WTC11 (cell line): ENCODE measurements at regions not wholly inside any gene's neighbourhood (a gene's known extent, or its start where the extent isn't known, plus 50 kb on each side); places are given as distances from the start of the nearest gene placed in this dataset.

ENCODE experiments used
- ATAC-seq: fragments of 200-7000 bp; cut with Tn5 transposase; 2 replicates; pipeline ENCODE4 v1.10.0; 2021; ENCODE audit warnings: mild to moderate bottlenecking, moderate library complexity
- CTCF ChIA-PET: fragments of 300-600 bp; sonication (Branson Sonifier 250); formaldehyde crosslinking; loops from one replicate; lab custom pipeline; 2021; ENCODE audit warnings: antibody characterized with exemption; lab: Charles Lee
- POLR2A ChIA-PET: fragments of 350-600 bp; sonication (Branson Sonifier 250); formaldehyde crosslinking; loops from one replicate; lab custom pipeline; 2021; ENCODE audit warnings: antibody characterized with exemption; lab: Charles Lee
- DNase-seq: peaks from one replicate; pipeline ENCODE4 v3.0.0; 2021; ENCODE audit warnings: low spot score
- H3K27ac Mint-ChIP-seq: 2 replicates; pipeline ENCODE4 v1.8.0; 2021; ENCODE audit warnings: mixed read lengths
- H3K27me3 Mint-ChIP-seq: 2 replicates; pipeline ENCODE4 v1.8.0; 2021; ENCODE audit warnings: low read depth, mild to moderate bottlenecking, moderate library complexity, mixed read lengths
- H3K36me3 Mint-ChIP-seq: 2 replicates; pipeline ENCODE4 v1.8.0; 2021; ENCODE audit warnings: mixed read lengths
- H3K4me1 Mint-ChIP-seq: 2 replicates; pipeline ENCODE4 v1.8.0; 2022; ENCODE audit warnings: mixed read lengths
- H3K4me3 Mint-ChIP-seq: 2 replicates; pipeline ENCODE4 v1.8.0; 2021; ENCODE audit warnings: mild to moderate bottlenecking, moderate library complexity, mixed read lengths
- H3K9me3 Mint-ChIP-seq: 2 replicates; pipeline ENCODE4 v1.8.0; 2021; ENCODE audit warnings: mixed read lengths
- ATF1 ChIP-seq: sonication (generic); formaldehyde crosslinking; IDR thresholded peaks from 2 replicates; pipeline ENCODE4 v1.8.1; 2023; ENCODE audit warnings: mild to moderate bottlenecking, moderate library complexity, missing genetic modification reagents
- CREB1 ChIP-seq: sonication (generic); formaldehyde crosslinking; IDR thresholded peaks from 2 replicates; pipeline ENCODE4 v1.8.0; 2023; ENCODE audit warnings: mild to moderate bottlenecking, missing genetic modification reagents
- EMX1 ChIP-seq: fragments of 250-450 bp; sonication (Bioruptor Pico); IDR thresholded peaks from 2 replicates; pipeline ENCODE4 v1.8.0; 2021; ENCODE audit warnings: mild to moderate bottlenecking
- ESRRA ChIP-seq: sonication (generic); formaldehyde crosslinking; IDR thresholded peaks from 2 replicates; pipeline ENCODE4 v1.8.1; 2022; ENCODE audit warnings: mild to moderate bottlenecking, missing genetic modification reagents, borderline replicate concordance
- ETV6 ChIP-seq: sonication (generic); formaldehyde crosslinking; IDR thresholded peaks from 2 replicates; pipeline ENCODE4 v1.8.1; 2022; ENCODE audit warnings: mild to moderate bottlenecking, missing genetic modification reagents
- FOXK1 ChIP-seq: sonication (generic); formaldehyde crosslinking; IDR thresholded peaks from 2 replicates; pipeline ENCODE4 v1.8.0; 2022; ENCODE audit warnings: mild to moderate bottlenecking, moderate library complexity, missing genetic modification reagents
- IRF2 ChIP-seq: sonication (generic); formaldehyde crosslinking; IDR thresholded peaks from 2 replicates; pipeline ENCODE4 v1.8.0; 2022; ENCODE audit warnings: low read depth, missing genetic modification reagents, borderline replicate concordance
- KAT7 ChIP-seq: sonication (generic); formaldehyde crosslinking; IDR thresholded peaks from 2 replicates; pipeline ENCODE4 v1.8.1; 2023; ENCODE audit warnings: missing genetic modification reagents, mild to moderate bottlenecking, borderline replicate concordance
- MXD4 ChIP-seq: fragments of 250-450 bp; sonication (Bioruptor Pico); IDR thresholded peaks from 2 replicates; pipeline ENCODE4 v1.8.0; 2021; ENCODE audit warnings: mild to moderate bottlenecking, moderate library complexity, borderline replicate concordance
- MYBL2 ChIP-seq: sonication (generic); formaldehyde crosslinking; IDR thresholded peaks from 2 replicates; pipeline ENCODE4 v1.8.1; 2023; ENCODE audit warnings: mild to moderate bottlenecking, moderate library complexity, missing genetic modification reagents
- NR1H2 ChIP-seq: sonication (generic); formaldehyde crosslinking; IDR thresholded peaks from 2 replicates; pipeline ENCODE4 v1.9.0; 2021; ENCODE audit warnings: mild to moderate bottlenecking, moderate library complexity, missing genetic modification reagents
- NR2C2 ChIP-seq: sonication (generic); formaldehyde crosslinking; IDR thresholded peaks from 2 replicates; pipeline ENCODE4 v1.8.0; 2022; ENCODE audit warnings: mild to moderate bottlenecking, missing genetic modification reagents
- OVOL2 ChIP-seq: fragments of 250-450 bp; sonication (Bioruptor Pico); IDR thresholded peaks from 2 replicates; pipeline ENCODE4 v1.9.0; 2021; ENCODE audit warnings: mild to moderate bottlenecking, borderline replicate concordance
- RORB ChIP-seq: fragments of 250-450 bp; sonication (Bioruptor Pico); IDR thresholded peaks from 2 replicates; pipeline ENCODE4 v1.9.0; 2021; ENCODE audit warnings: mild to moderate bottlenecking
- SMAD3 ChIP-seq: sonication (generic); formaldehyde crosslinking; IDR thresholded peaks from 2 replicates; pipeline ENCODE4 v1.8.0; 2022; ENCODE audit warnings: missing genetic modification reagents, mild to moderate bottlenecking, borderline replicate concordance
- SMAD4 ChIP-seq: sonication (generic); formaldehyde crosslinking; IDR thresholded peaks from 2 replicates; pipeline ENCODE4 v1.8.0; 2022; ENCODE audit warnings: mild to moderate bottlenecking, missing genetic modification reagents
- TEAD4 ChIP-seq: sonication (generic); formaldehyde crosslinking; IDR thresholded peaks from 2 replicates; pipeline ENCODE4 v1.8.0; 2022; ENCODE audit warnings: mild to moderate bottlenecking, missing genetic modification reagents
- ZNF121 ChIP-seq: sonication (generic); formaldehyde crosslinking; IDR thresholded peaks from 2 replicates; pipeline ENCODE4 v1.8.0; 2023; ENCODE audit warnings: missing genetic modification reagents
- ZNF138 ChIP-seq: sonication (generic); formaldehyde crosslinking; conservative IDR thresholded peaks from 2 replicates; pipeline ENCODE4 v1.8.1; 2022; ENCODE audit warnings: mild to moderate bottlenecking, moderate library complexity, missing genetic modification reagents
- ZNF281 ChIP-seq: sonication (generic); formaldehyde crosslinking; IDR thresholded peaks from 2 replicates; pipeline ENCODE4 v1.8.0; 2023; ENCODE audit warnings: mild to moderate bottlenecking, missing genetic modification reagents
- ZNF512 ChIP-seq: sonication (generic); formaldehyde crosslinking; IDR thresholded peaks from 2 replicates; pipeline ENCODE4 v1.8.1; 2022; ENCODE audit warnings: missing genetic modification reagents, borderline replicate concordance
- TF ChIP-seq, protein P1 (sequence below): sonication (generic); formaldehyde crosslinking; IDR thresholded peaks from 2 replicates; pipeline ENCODE4 v1.8.0; 2022; ENCODE audit warnings: mild to moderate bottlenecking, missing genetic modification reagents
- TF ChIP-seq, protein P2 (sequence below): sonication (generic); formaldehyde crosslinking; IDR thresholded peaks from 2 replicates; pipeline ENCODE4 v1.8.1; 2023; ENCODE audit warnings: mild to moderate bottlenecking, moderate library complexity, missing genetic modification reagents
- TF ChIP-seq, protein P3 (sequence below): fragments of 250-450 bp; sonication (Bioruptor Pico); IDR thresholded peaks from 2 replicates; pipeline ENCODE4 v1.9.0; 2021; ENCODE audit warnings: moderate library complexity, mild to moderate bottlenecking, inconsistent platforms, borderline replicate concordance
- TF ChIP-seq, protein P4 (sequence below): fragments of 250-450 bp; sonication (Bioruptor Pico); IDR thresholded peaks from 2 replicates; pipeline ENCODE4 v1.9.0; 2021; ENCODE audit warnings: mild to moderate bottlenecking
- TF ChIP-seq, protein P5 (sequence below): sonication (generic); formaldehyde crosslinking; conservative IDR thresholded peaks from 2 replicates; pipeline ENCODE4 v1.8.1; 2023; ENCODE audit warnings: mild to moderate bottlenecking, low read depth, missing genetic modification reagents, moderate library complexity

DNA sequence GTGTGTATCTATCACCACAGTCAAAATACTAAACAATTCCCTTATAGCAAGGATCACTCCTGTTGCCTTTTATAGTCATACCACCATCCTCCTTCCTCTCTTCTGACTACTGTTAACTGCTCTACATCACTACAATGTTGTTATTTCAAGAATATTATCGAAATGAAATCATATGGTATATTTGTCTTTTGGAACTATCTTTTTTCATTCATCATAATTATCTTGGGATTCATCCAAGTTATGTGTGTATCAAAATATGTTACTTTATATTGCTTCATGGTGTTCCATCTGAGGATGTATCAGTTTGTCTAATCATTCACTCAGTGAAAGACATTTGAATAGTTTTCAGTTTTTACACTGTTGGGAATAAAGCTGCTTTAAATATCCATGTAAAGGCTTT lies 1423.0 kb upstream of the PIK3C3 start (continued):
- TF ChIP-seq, protein P1, sequence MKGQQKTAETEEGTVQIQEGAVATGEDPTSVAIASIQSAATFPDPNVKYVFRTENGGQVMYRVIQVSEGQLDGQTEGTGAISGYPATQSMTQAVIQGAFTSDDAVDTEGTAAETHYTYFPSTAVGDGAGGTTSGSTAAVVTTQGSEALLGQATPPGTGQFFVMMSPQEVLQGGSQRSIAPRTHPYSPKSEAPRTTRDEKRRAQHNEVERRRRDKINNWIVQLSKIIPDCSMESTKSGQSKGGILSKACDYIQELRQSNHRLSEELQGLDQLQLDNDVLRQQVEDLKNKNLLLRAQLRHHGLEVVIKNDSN (CRISPR knock-in tag): no peak
- TF ChIP-seq RORB (CRISPR knock-in tag) (no peak), MYBL2 (CRISPR knock-in tag) (no peak), EMX1 (CRISPR knock-in tag) (no peak), KAT7 (CRISPR knock-in tag) (no peak), TEAD4 (no peak)
- TF ChIP-seq, protein P2, sequence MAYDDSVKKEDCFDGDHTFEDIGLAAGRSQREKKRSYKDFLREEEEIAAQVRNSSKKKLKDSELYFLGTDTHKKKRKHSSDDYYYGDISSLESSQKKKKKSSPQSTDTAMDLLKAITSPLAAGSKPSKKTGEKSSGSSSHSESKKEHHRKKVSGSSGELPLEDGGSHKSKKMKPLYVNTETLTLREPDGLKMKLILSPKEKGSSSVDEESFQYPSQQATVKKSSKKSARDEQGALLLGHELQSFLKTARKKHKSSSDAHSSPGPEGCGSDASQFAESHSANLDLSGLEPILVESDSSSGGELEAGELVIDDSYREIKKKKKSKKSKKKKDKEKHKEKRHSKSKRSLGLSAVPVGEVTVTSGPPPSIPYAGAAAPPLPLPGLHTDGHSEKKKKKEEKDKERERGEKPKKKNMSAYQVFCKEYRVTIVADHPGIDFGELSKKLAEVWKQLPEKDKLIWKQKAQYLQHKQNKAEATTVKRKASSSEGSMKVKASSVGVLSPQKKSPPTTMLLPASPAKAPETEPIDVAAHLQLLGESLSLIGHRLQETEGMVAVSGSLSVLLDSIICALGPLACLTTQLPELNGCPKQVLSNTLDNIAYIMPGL (CRISPR knock-in tag): no peak
- TF ChIP-seq, protein P3, sequence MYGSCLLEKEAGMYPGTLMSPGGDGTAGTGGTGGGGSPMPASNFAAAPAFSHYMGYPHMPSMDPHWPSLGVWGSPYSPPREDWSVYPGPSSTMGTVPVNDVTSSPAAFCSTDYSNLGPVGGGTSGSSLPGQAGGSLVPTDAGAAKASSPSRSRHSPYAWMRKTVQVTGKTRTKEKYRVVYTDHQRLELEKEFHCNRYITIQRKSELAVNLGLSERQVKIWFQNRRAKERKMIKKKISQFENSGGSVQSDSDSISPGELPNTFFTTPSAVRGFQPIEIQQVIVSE (CRISPR knock-in tag): no peak
- TF ChIP-seq, protein P4, sequence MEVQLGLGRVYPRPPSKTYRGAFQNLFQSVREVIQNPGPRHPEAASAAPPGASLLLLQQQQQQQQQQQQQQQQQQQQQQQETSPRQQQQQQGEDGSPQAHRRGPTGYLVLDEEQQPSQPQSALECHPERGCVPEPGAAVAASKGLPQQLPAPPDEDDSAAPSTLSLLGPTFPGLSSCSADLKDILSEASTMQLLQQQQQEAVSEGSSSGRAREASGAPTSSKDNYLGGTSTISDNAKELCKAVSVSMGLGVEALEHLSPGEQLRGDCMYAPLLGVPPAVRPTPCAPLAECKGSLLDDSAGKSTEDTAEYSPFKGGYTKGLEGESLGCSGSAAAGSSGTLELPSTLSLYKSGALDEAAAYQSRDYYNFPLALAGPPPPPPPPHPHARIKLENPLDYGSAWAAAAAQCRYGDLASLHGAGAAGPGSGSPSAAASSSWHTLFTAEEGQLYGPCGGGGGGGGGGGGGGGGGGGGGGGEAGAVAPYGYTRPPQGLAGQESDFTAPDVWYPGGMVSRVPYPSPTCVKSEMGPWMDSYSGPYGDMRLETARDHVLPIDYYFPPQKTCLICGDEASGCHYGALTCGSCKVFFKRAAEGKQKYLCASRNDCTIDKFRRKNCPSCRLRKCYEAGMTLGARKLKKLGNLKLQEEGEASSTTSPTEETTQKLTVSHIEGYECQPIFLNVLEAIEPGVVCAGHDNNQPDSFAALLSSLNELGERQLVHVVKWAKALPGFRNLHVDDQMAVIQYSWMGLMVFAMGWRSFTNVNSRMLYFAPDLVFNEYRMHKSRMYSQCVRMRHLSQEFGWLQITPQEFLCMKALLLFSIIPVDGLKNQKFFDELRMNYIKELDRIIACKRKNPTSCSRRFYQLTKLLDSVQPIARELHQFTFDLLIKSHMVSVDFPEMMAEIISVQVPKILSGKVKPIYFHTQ (CRISPR knock-in tag): no peak

- no peak for DNase-seq
- ChIA-PET CTCF (no interaction called here), POLR2A (no interaction called here)
- ATAC-seq: no peak
- Mint-ChIP-seq H3K4me3 (no peak overlapping the region), H3K27ac (no peak overlapping the region), H3K4me1 (no peaks in the 10 kb centered on the region), H3K36me3 (no peaks in the 10 kb centered on the region), H3K9me3 (no peaks in the 10 kb centered on the region), H3K27me3 (no peaks in the 10 kb centered on the region)
- TF ChIP-seq ZNF121 (no peak), ETV6 (CRISPR knock-in tag) (no peak), SMAD3 (no peak), NR2C2 (CRISPR knock-in tag) (no peak), ZNF138 (CRISPR knock-in tag) (no peak), ZNF512 (CRISPR knock-in tag) (no peak), IRF2 (CRISPR knock-in tag) (no peak), FOXK1 (CRISPR knock-in tag) (no peak), SMAD4 (CRISPR knock-in tag) (no peak), NR1H2 (CRISPR knock-in tag) (no peak), ATF1 (CRISPR knock-in tag) (no peak), MXD4 (CRISPR knock-in tag) (no peak), OVOL2 (CRISPR knock-in tag) (no peak), CREB1 (CRISPR knock-in tag) (no peak), ZNF281 (CRISPR knock-in tag) (no peak), ESRRA (CRISPR knock-in tag) (no peak)
- TF ChIP-seq, protein P5, sequence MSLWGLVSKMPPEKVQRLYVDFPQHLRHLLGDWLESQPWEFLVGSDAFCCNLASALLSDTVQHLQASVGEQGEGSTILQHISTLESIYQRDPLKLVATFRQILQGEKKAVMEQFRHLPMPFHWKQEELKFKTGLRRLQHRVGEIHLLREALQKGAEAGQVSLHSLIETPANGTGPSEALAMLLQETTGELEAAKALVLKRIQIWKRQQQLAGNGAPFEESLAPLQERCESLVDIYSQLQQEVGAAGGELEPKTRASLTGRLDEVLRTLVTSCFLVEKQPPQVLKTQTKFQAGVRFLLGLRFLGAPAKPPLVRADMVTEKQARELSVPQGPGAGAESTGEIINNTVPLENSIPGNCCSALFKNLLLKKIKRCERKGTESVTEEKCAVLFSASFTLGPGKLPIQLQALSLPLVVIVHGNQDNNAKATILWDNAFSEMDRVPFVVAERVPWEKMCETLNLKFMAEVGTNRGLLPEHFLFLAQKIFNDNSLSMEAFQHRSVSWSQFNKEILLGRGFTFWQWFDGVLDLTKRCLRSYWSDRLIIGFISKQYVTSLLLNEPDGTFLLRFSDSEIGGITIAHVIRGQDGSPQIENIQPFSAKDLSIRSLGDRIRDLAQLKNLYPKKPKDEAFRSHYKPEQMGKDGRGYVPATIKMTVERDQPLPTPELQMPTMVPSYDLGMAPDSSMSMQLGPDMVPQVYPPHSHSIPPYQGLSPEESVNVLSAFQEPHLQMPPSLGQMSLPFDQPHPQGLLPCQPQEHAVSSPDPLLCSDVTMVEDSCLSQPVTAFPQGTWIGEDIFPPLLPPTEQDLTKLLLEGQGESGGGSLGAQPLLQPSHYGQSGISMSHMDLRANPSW (CRISPR knock-in tag): no peak
These were observed 1424.0 kb upstream of the PIK3C3 start for GRCh38 chr18:40531051-40531450.
